ENCODE measurements at regions not wholly inside any gene's neighbourhood (a gene's known extent, or its start where the extent isn't known, plus 50 kb on each side); places are given as distances from the start of the nearest gene placed in this dataset.

- DNase-seq (ENCODE audit: low read depth in 4 of 4, low spot score in 1 of 4): no peak
Observed at GRCh38 chr1:170271430-170272161, 125.8 kb downstream of the NTMT2 start.

- no peak for DNase-seq (ENCODE audit: low read depth in 4 of 4, low spot score in 1 of 4)
Observed at GRCh38 chr1:170273291-170274130, 127.8 kb downstream of the NTMT2 start.

- no peak for DNase-seq (ENCODE audit: low read depth in 4 of 4, low spot score in 1 of 4)
Observed at GRCh38 chr1:170274131-170274501, 128.4 kb downstream of the NTMT2 start.

- DNase-seq (ENCODE audit: low read depth in 4 of 4, low spot score in 1 of 4): no peak
Observed at GRCh38 chr1:170277985-170278384, 132.2 kb downstream of the NTMT2 start.

- DNase-seq (ENCODE audit: low read depth in 4 of 4, low spot score in 1 of 4): no peak
Observed at GRCh38 chr1:170284016-170284415, 138.3 kb downstream of the NTMT2 start.

GRCh38 chr1:170284512-170284911 lies 138.8 kb downstream of the NTMT2 start:
- no peak for DNase-seq (ENCODE audit: low read depth in 4 of 4, low spot score in 1 of 4)

- no peak for DNase-seq (ENCODE audit: low read depth in 4 of 4, low spot score in 1 of 4)
Observed at GRCh38 chr1:170284951-170285350, 139.2 kb downstream of the NTMT2 start.

GRCh38 chr1:170288155-170288554 lies 142.4 kb downstream of the NTMT2 start:
- no peak for DNase-seq (ENCODE audit: low read depth in 4 of 4, low spot score in 1 of 4)

- no peak for DNase-seq (ENCODE audit: low read depth in 4 of 4, low spot score in 1 of 4)
Observed at GRCh38 chr1:170290276-170290675, 144.5 kb downstream of the NTMT2 start.

GRCh38 chr1:170290991-170291390 lies 145.2 kb downstream of the NTMT2 start:
- no peak for DNase-seq (ENCODE audit: low read depth in 4 of 4, low spot score in 1 of 4)

GRCh38 chr1:170291516-170291915 lies 145.8 kb downstream of the NTMT2 start:
- DNase-seq (ENCODE audit: low read depth in 4 of 4, low spot score in 1 of 4): no peak

- no peak for DNase-seq (ENCODE audit: low read depth in 4 of 4, low spot score in 1 of 4)
Observed at GRCh38 chr1:170296211-170296610, 150.5 kb downstream of the NTMT2 start.

- DNase-seq (ENCODE audit: low read depth in 4 of 4, low spot score in 1 of 4): no peak
Observed at GRCh38 chr1:170296642-170297041, 150.9 kb downstream of the NTMT2 start.

GRCh38 chr1:170301596-170301995 lies 155.8 kb downstream of the NTMT2 start:
- DNase-seq (ENCODE audit: low read depth in 4 of 4, low spot score in 1 of 4): no peak

- no peak for DNase-seq (ENCODE audit: low read depth in 4 of 4, low spot score in 1 of 4)
Observed at GRCh38 chr1:170303034-170303433, 157.3 kb downstream of the NTMT2 start.

- no peak for DNase-seq (ENCODE audit: low read depth in 4 of 4, low spot score in 1 of 4)
Observed at GRCh38 chr1:170305777-170306512, 160.2 kb downstream of the NTMT2 start.

GRCh38 chr1:170306513-170306910 lies 160.8 kb downstream of the NTMT2 start:
- DNase-seq (ENCODE audit: low read depth in 4 of 4, low spot score in 1 of 4): no peak

GRCh38 chr1:170306948-170307347 lies 161.2 kb downstream of the NTMT2 start:
- DNase-seq (ENCODE audit: low read depth in 4 of 4, low spot score in 1 of 4): no peak

GRCh38 chr1:170307426-170307825 lies 161.7 kb downstream of the NTMT2 start:
- no peak for DNase-seq (ENCODE audit: low read depth in 4 of 4, low spot score in 1 of 4)

GRCh38 chr1:170309389-170310013 lies 163.7 kb downstream of the NTMT2 start:
- DNase-seq (ENCODE audit: low read depth in 4 of 4, low spot score in 1 of 4): no peak

- no peak for DNase-seq (ENCODE audit: low read depth in 4 of 4, low spot score in 1 of 4)
Observed at GRCh38 chr1:170310014-170310405, 164.3 kb downstream of the NTMT2 start.

Data from stimulated activated CD4-positive, alpha-beta T cell treated with anti-CD3 and anti-CD28 coated beads, Interleukin-1b, Interleukin-23, amount 100 ng/mL, for 24 hours (primary cell).